A673 (cell line): ENCODE measurements at regions not wholly inside any gene's neighbourhood (a gene's known extent, or its start where the extent isn't known, plus 50 kb on each side); places are given as distances from the start of the nearest gene placed in this dataset.

Experiments used
- CTCF ChIP-seq: fragments of 300-800, 200-600 bp; sonication (generic); conservative IDR thresholded peaks from 2 replicates; pipeline ENCODE4 v1.5.1; 2017; ENCODE audit warnings: low read depth, mild to moderate bottlenecking, antibody characterized with exemption, low read length, moderate library complexity, mixed read lengths
- EZH2 ChIP-seq: fragments of 200-600 bp; sonication (generic); IDR thresholded peaks from 2 replicates; pipeline ENCODE4 v1.6.1; 2017; ENCODE audit warnings: borderline replicate concordance, low read depth, mild to moderate bottlenecking, mixed read lengths, antibody characterized with exemption, low read length; ENCODE audit not compliant: poor library complexity, severe bottlenecking

GRCh38 chr16:59696495-59696894 is 962.4 kb upstream of the GOT2 start:
- TF ChIP-seq CTCF, result no peak
- TF ChIP-seq EZH2, result no peak
